H9 (cell line): ENCODE measurements at regions not wholly inside any gene's neighbourhood (a gene's known extent, or its start where the extent isn't known, plus 50 kb on each side); places are given as distances from the start of the nearest gene placed in this dataset.

Experiments used
- DNase-seq: peaks from one replicate; pipeline ENCODE4 v3.0.0-alpha.2; 2017
- H2AFZ ChIP-seq: one replicate; pipeline ENCODE4 v1.6.1; 2013; ENCODE audit warnings: mild to moderate bottlenecking, low read length, control low read depth, moderate library complexity
- H2AK5ac ChIP-seq: 2 replicates; pipeline ENCODE4 v1.6.1; 2013; ENCODE audit warnings: low read length, control low read depth, mixed read lengths; ENCODE audit not compliant: insufficient read length
- H2BK120ac ChIP-seq: one replicate; pipeline ENCODE4 v1.6.1; 2013; ENCODE audit warnings: low read depth, mild to moderate bottlenecking, low read length, control low read depth, inconsistent platforms; ENCODE audit not compliant: poor library complexity, severe bottlenecking
- H2BK12ac ChIP-seq: 2 replicates; pipeline ENCODE4 v1.6.1; 2013; ENCODE audit warnings: low read length, control low read depth, mixed read lengths, low read depth; ENCODE audit not compliant: insufficient read length
- H2BK15ac ChIP-seq: 2 replicates; pipeline ENCODE4 v1.6.1; 2013; ENCODE audit warnings: low read depth, low read length, control low read depth
- H2BK20ac ChIP-seq: one replicate; pipeline ENCODE4 v1.6.1; 2013; ENCODE audit warnings: low read depth, mild to moderate bottlenecking, low read length, control low read depth, inconsistent platforms; ENCODE audit not compliant: poor library complexity, severe bottlenecking
- H2BK5ac ChIP-seq: 2 replicates; pipeline ENCODE4 v1.6.1; 2013; ENCODE audit warnings: low read length, control low read depth, mixed read lengths; ENCODE audit not compliant: insufficient read length
- H3K14ac ChIP-seq: 2 replicates; pipeline ENCODE4 v1.6.1; 2013; ENCODE audit warnings: low read length, control low read depth; ENCODE audit not compliant: insufficient read depth
- H3K18ac ChIP-seq: 2 replicates; pipeline ENCODE4 v1.6.1; 2013; ENCODE audit warnings: low read depth, mild to moderate bottlenecking, mixed read lengths, low read length, control low read depth; ENCODE audit not compliant: insufficient read length
- H3K23ac ChIP-seq: 2 replicates; pipeline ENCODE4 v1.6.1; 2013; ENCODE audit warnings: low read length, control low read depth, mixed read lengths, low read depth; ENCODE audit not compliant: insufficient read length
- H3K23me2 ChIP-seq: 2 replicates; pipeline ENCODE4 v1.6.1; 2013; ENCODE audit warnings: low read depth, mild to moderate bottlenecking, mixed read lengths, low read length, control low read depth; ENCODE audit not compliant: insufficient read length, poor library complexity, severe bottlenecking
- H3K27ac ChIP-seq: 2 replicates; pipeline ENCODE4 v1.5.1; 2013; ENCODE audit warnings: low read length, control low read depth, mixed read lengths, low read depth; ENCODE audit not compliant: insufficient read length
- H3K27me3 ChIP-seq: 2 replicates; pipeline ENCODE4 v1.6.1; 2013; ENCODE audit warnings: low read length, control low read depth, inconsistent platforms; ENCODE audit not compliant: insufficient read depth
- H3K4ac ChIP-seq: 2 replicates; pipeline ENCODE4 v1.6.1; 2013; ENCODE audit warnings: low read depth, mild to moderate bottlenecking, control low read depth, inconsistent platforms, low read length, moderate library complexity
- H3K4me1 ChIP-seq: 2 replicates; pipeline ENCODE4 v1.6.1; 2013; ENCODE audit warnings: low read length, control low read depth, inconsistent platforms; ENCODE audit not compliant: insufficient read depth
- H3K4me2 ChIP-seq: 2 replicates; pipeline ENCODE4 v1.6.1; 2013; ENCODE audit warnings: low read length, control low read depth, mixed read lengths; ENCODE audit not compliant: insufficient read length, insufficient read depth
- H3K56ac ChIP-seq: 2 replicates; pipeline ENCODE4 v1.6.1; 2013; ENCODE audit warnings: low read depth, mild to moderate bottlenecking, mixed read lengths, low read length, control low read depth; ENCODE audit not compliant: insufficient read length
- H3K79me1 ChIP-seq: 2 replicates; pipeline ENCODE4 v1.6.1; 2013; ENCODE audit warnings: low read depth, mild to moderate bottlenecking, moderate library complexity, low read length, control low read depth, inconsistent platforms; ENCODE audit not compliant: insufficient read depth, poor library complexity, severe bottlenecking
- H3K79me2 ChIP-seq: 2 replicates; pipeline ENCODE4 v1.6.1; 2013; ENCODE audit warnings: low read length, control low read depth, inconsistent platforms; ENCODE audit not compliant: insufficient read depth
- H3K9ac ChIP-seq: 2 replicates; pipeline ENCODE4 v1.6.1; 2013; ENCODE audit warnings: low read length, control low read depth, mixed read lengths; ENCODE audit not compliant: insufficient read length; ENCODE audit errors: extremely low read depth
- H3K9me3 ChIP-seq: one replicate; pipeline ENCODE4 v1.6.1; 2013; ENCODE audit warnings: low read depth, low read length, inconsistent platforms; ENCODE audit not compliant: control insufficient read depth
- H3T11ph ChIP-seq: one replicate; pipeline ENCODE4 v1.6.1; 2013; ENCODE audit warnings: mild to moderate bottlenecking, low read length, control low read depth, inconsistent platforms
- H4K20me1 ChIP-seq: one replicate; pipeline ENCODE4 v1.6.1; 2013; ENCODE audit not compliant: control insufficient read depth, insufficient read length, insufficient read depth
- H4K5ac ChIP-seq: 2 replicates; pipeline ENCODE4 v1.6.1; 2013; ENCODE audit warnings: low read depth, mild to moderate bottlenecking, mixed read lengths, low read length, control low read depth; ENCODE audit not compliant: insufficient read length
- H4K8ac ChIP-seq: replicated peaks from 2 replicates; pipeline ENCODE4 v1.6.1; 2013; ENCODE audit warnings: low read length, control low read depth, mixed read lengths, low read depth; ENCODE audit not compliant: insufficient read length
- H4K91ac ChIP-seq: 2 replicates; pipeline ENCODE4 v1.6.1; 2013; ENCODE audit warnings: low read depth, mild to moderate bottlenecking, moderate library complexity, mixed read lengths, low read length, control low read depth; ENCODE audit not compliant: insufficient read length
- H3K27ac Mint-ChIP-seq, 3 experiments: 2 replicates in 2 of 3; 3 replicates in 1 of 3; pipeline ENCODE4 v1.8.0; 2020 to 2021; ENCODE audit warnings: mixed read lengths in 3 of 3, mild to moderate bottlenecking in 1 of 3, moderate library complexity in 1 of 3
- H3K27me3 Mint-ChIP-seq: 2 replicates; pipeline ENCODE4 v1.8.0; 2021; ENCODE audit warnings: low read depth, mild to moderate bottlenecking, moderate library complexity, mixed read lengths
- H3K36me3 Mint-ChIP-seq, 3 experiments: 2 replicates in 2 of 3; 3 replicates in 1 of 3; pipeline ENCODE4 v1.8.0; 2020 to 2021; ENCODE audit warnings: low read depth in 3 of 3, mixed read lengths in 3 of 3; ENCODE audit not compliant: insufficient read depth in 1 of 3
- H3K4me1 Mint-ChIP-seq, 2 experiments: 2 replicates each; pipeline ENCODE4 v1.8.0; 2020; ENCODE audit warnings: mixed read lengths in 2 of 2
- H3K4me3 Mint-ChIP-seq, 2 experiments: 2 replicates in 1 of 2; 3 replicates in 1 of 2; pipeline ENCODE4 v1.8.0; 2020 to 2021; ENCODE audit warnings: mild to moderate bottlenecking in 2 of 2, mixed read lengths in 2 of 2, moderate library complexity in 1 of 2
- H3K9me3 Mint-ChIP-seq, 2 experiments: 2 replicates in 1 of 2; 3 replicates in 1 of 2; pipeline ENCODE4 v1.8.0; 2020; ENCODE audit warnings: mild to moderate bottlenecking in 2 of 2, mixed read lengths in 2 of 2, moderate library complexity in 1 of 2
- TF ChIP-seq, protein P1 (sequence below): fragments of 200-600 bp; sonication (generic); conservative IDR thresholded peaks from 3 replicates; pipeline ENCODE4 v1.8.0; 2021; ENCODE audit warnings: antibody characterized with exemption, mild to moderate bottlenecking

GRCh38 chr7:149370790-149371189 lies 90.1 kb downstream of the ZNF777 start:
- H3K4me3 Mint-ChIP-seq: no peak overlapping the region
- Histone ChIP-seq H3K79me1 (no peaks in the 10 kb centered on the region), H2BK120ac (no peak overlapping the region), H3K56ac (no peak overlapping the region), H3K27ac (no peak overlapping the region), H3K4me1 (no peaks in the 10 kb centered on the region), H4K20me1 (no peaks in the 10 kb centered on the region), H3K14ac (no peak overlapping the region), H3T11ph (no peak overlapping the region), H2BK15ac (no peak overlapping the region), H3K9ac (no peak overlapping the region), H4K91ac (no peak overlapping the region), H3K4me2 (no peak overlapping the region), H2AFZ (no peak overlapping the region), H3K18ac (no peak overlapping the region), H2AK5ac (no peak overlapping the region), H3K23ac (no peak overlapping the region), H3K23me2 (no peaks in the 10 kb centered on the region), H2BK12ac (no peak overlapping the region), H3K27me3 (no peaks in the 10 kb centered on the region), H4K8ac (no peak overlapping the region), H2BK20ac (no peak overlapping the region), H3K4ac (no peak overlapping the region), H2BK5ac (no peak overlapping the region), H4K5ac (no peak overlapping the region), H3K9me3 (peaks cover 5% of the 10 kb centered on the region), H3K79me2 (no peaks in the 10 kb centered on the region)
- H3K9me3 Mint-ChIP-seq: peaks cover 21 to 22% of the 10 kb centered on the region in 2 experiments
- peaks cover 0 to 5% of the 10 kb centered on the region in 2 experiments; a peak in 2 of 4 replicates for H3K4me1 Mint-ChIP-seq
- no peak for DNase-seq
- H3K36me3 Mint-ChIP-seq: peaks cover 2 to 14% (median 13%) of the 10 kb centered on the region in 3 experiments; a peak in 6 of 7 replicates
- no peak overlapping the region for H3K27ac Mint-ChIP-seq
- peaks cover 19% of the 10 kb centered on the region for H3K27me3 Mint-ChIP-seq
- TF ChIP-seq, protein P1, sequence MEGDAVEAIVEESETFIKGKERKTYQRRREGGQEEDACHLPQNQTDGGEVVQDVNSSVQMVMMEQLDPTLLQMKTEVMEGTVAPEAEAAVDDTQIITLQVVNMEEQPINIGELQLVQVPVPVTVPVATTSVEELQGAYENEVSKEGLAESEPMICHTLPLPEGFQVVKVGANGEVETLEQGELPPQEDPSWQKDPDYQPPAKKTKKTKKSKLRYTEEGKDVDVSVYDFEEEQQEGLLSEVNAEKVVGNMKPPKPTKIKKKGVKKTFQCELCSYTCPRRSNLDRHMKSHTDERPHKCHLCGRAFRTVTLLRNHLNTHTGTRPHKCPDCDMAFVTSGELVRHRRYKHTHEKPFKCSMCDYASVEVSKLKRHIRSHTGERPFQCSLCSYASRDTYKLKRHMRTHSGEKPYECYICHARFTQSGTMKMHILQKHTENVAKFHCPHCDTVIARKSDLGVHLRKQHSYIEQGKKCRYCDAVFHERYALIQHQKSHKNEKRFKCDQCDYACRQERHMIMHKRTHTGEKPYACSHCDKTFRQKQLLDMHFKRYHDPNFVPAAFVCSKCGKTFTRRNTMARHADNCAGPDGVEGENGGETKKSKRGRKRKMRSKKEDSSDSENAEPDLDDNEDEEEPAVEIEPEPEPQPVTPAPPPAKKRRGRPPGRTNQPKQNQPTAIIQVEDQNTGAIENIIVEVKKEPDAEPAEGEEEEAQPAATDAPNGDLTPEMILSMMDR: no peak
